ENCODE measurements at regions not wholly inside any gene's neighbourhood (a gene's known extent, or its start where the extent isn't known, plus 50 kb on each side); places are given as distances from the start of the nearest gene placed in this dataset.

DNA sequence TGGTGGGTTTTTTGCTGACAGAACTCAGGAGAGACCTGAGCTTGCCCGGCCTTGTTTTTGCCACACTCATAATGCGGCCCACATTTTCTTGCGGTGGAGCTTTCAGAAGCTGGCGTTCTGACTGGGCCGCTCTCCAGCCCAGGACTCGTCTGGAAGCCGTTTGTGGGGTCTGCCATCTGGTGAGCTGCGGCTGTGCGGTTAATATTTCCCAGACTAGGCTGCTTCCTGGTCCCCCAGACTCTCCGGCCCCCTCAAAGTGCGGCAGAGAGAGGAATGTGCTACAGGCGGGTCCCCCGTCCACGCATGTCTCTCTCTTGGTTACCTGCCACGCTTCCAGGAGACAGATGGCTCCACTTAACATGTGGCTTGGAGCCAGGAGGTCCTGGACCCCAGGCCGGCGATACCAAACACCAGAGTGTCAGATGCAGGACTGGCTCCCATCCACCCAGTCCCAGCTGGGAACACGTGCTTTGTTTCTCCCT lies 128.9 kb upstream of the PMEPA1 start:
- TF ChIP-seq, protein P1, sequence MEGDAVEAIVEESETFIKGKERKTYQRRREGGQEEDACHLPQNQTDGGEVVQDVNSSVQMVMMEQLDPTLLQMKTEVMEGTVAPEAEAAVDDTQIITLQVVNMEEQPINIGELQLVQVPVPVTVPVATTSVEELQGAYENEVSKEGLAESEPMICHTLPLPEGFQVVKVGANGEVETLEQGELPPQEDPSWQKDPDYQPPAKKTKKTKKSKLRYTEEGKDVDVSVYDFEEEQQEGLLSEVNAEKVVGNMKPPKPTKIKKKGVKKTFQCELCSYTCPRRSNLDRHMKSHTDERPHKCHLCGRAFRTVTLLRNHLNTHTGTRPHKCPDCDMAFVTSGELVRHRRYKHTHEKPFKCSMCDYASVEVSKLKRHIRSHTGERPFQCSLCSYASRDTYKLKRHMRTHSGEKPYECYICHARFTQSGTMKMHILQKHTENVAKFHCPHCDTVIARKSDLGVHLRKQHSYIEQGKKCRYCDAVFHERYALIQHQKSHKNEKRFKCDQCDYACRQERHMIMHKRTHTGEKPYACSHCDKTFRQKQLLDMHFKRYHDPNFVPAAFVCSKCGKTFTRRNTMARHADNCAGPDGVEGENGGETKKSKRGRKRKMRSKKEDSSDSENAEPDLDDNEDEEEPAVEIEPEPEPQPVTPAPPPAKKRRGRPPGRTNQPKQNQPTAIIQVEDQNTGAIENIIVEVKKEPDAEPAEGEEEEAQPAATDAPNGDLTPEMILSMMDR (IDR thresholded peaks at IDR 0.05; ENCODE audit: low read length): no peak
- no peak for TF ChIP-seq EZH2 (IDR thresholded peaks at IDR 0.05; ENCODE audit: borderline replicate concordance, low read length)

Measured in OCI-LY1 (cell line).